HEK293T (cell line): ENCODE measurements at regions not wholly inside any gene's neighbourhood (a gene's known extent, or its start where the extent isn't known, plus 50 kb on each side); places are given as distances from the start of the nearest gene placed in this dataset.

Experiments
- ARNT ChIP-seq: fragments of 450-650 bp; IDR thresholded peaks from 2 replicates; pipeline ENCODE4 v1.6.1; 2017; ENCODE audit warnings: mild to moderate bottlenecking
- BHLHE40 ChIP-seq: fragments of 450-650 bp; IDR thresholded peaks from 2 replicates; pipeline ENCODE4 v1.6.1; 2016; ENCODE audit warnings: mild to moderate bottlenecking, moderate library complexity, borderline replicate concordance
- CTBP1 ChIP-seq: fragments of 450-650 bp; IDR thresholded peaks from 2 replicates; pipeline ENCODE4 v1.6.1; 2016; ENCODE audit warnings: borderline replicate concordance
- ELF4 ChIP-seq: fragments of 450-650 bp; IDR thresholded peaks from 2 replicates; pipeline ENCODE4 v1.6.1; 2017; ENCODE audit warnings: antibody characterized with exemption
- FOXK2 ChIP-seq: fragments of 450-650 bp; IDR thresholded peaks from 2 replicates; pipeline ENCODE4 v1.6.1; 2016; ENCODE audit warnings: mild to moderate bottlenecking
- FOXM1 ChIP-seq: fragments of 450-650 bp; IDR thresholded peaks from 2 replicates; pipeline ENCODE4 v1.6.1; 2017; ENCODE audit warnings: mild to moderate bottlenecking, borderline replicate concordance
- L3MBTL2 ChIP-seq: fragments of 450-650 bp; conservative IDR thresholded peaks from 2 replicates; pipeline ENCODE4 v1.6.1; 2016; ENCODE audit warnings: mild to moderate bottlenecking
- PKNOX1 ChIP-seq: fragments of 450-650 bp; IDR thresholded peaks from 2 replicates; pipeline ENCODE4 v1.6.1; 2016
- TARDBP ChIP-seq: fragments of 450-650 bp; IDR thresholded peaks from 2 replicates; pipeline ENCODE4 v1.6.1; 2016

- TF ChIP-seq BHLHE40 (no peak), FOXM1 (no peak), TARDBP (no peak), CTBP1 (no peak), FOXK2 (no peak), PKNOX1 (no peak), ARNT (no peak), L3MBTL2 (no peak), ELF4 (no peak)
Observed at GRCh38 chr7:41145656-41146055, 557.2 kb downstream of the INHBA start.
